ENCODE measurements at regions not wholly inside any gene's neighbourhood (a gene's known extent, or its start where the extent isn't known, plus 50 kb on each side); places are given as distances from the start of the nearest gene placed in this dataset.

- DNase-seq, result no peak
Observed at GRCh38 chr3:72338942-72339669, 509.1 kb downstream of the SHQ1 start.

- DNase-seq, result no peak
Observed at GRCh38 chr3:72338082-72338941, 509.9 kb downstream of the SHQ1 start.

- no peak for DNase-seq
Observed at GRCh38 chr3:72337480-72337855, 510.8 kb downstream of the SHQ1 start.

GRCh38 chr3:72336821-72337479 lies 511.3 kb downstream of the SHQ1 start:
- no peak for DNase-seq

GRCh38 chr3:72336114-72336651 lies 512.1 kb downstream of the SHQ1 start:
- no peak for DNase-seq

GRCh38 chr3:72335458-72336095 lies 512.7 kb downstream of the SHQ1 start:
- DNase-seq, result no peak

- DNase-seq, result no peak
Observed at GRCh38 chr3:72334681-72335457, 513.4 kb downstream of the SHQ1 start.

- DNase-seq, result no peak
Observed at GRCh38 chr3:72332689-72333088, 515.6 kb downstream of the SHQ1 start.

- no peak for DNase-seq
Observed at GRCh38 chr3:72332036-72332435, 516.2 kb downstream of the SHQ1 start.

GRCh38 chr3:72331076-72331475 lies 517.2 kb downstream of the SHQ1 start:
- no peak for DNase-seq

- no peak for DNase-seq
Observed at GRCh38 chr3:72329354-72329753, 518.9 kb downstream of the SHQ1 start.

- DNase-seq, result no peak
Observed at GRCh38 chr3:72328755-72329277, 519.4 kb downstream of the SHQ1 start.

GRCh38 chr3:72327008-72327407 lies 521.2 kb downstream of the SHQ1 start:
- no peak for DNase-seq

GRCh38 chr3:72324253-72324811 lies 523.9 kb downstream of the SHQ1 start:
- DNase-seq, result no peak

- DNase-seq, result no peak
Observed at GRCh38 chr3:72323773-72324172, 524.5 kb downstream of the SHQ1 start.

GRCh38 chr3:72322264-72322976 lies 525.8 kb downstream of the SHQ1 start:
- no peak for DNase-seq

GRCh38 chr3:72320955-72321303 lies 527.3 kb downstream of the SHQ1 start:
- DNase-seq, result no peak

GRCh38 chr3:72320095-72320954 lies 527.9 kb downstream of the SHQ1 start:
- no peak for DNase-seq

GRCh38 chr3:72319194-72320094 lies 528.8 kb downstream of the SHQ1 start:
- no peak for DNase-seq

All from activated gamma-delta T cell (primary cell).